ENCODE measurements at regions not wholly inside any gene's neighbourhood (a gene's known extent, or its start where the extent isn't known, plus 50 kb on each side); places are given as distances from the start of the nearest gene placed in this dataset.

GRCh38 chr13:50303963-50304721 lies 288.9 kb downstream of the KCNRG start:
- H3K9me3 ChIP-seq (ENCODE audit: low read length), result 0 out of 2 replicates have a peak, but pooled peaks cover 3% of the 10 kb centered on the region
- TF ChIP-seq EZH2 (IDR thresholded peaks at IDR 0.05; ENCODE audit: borderline replicate concordance, low read length), result no peak
- TF ChIP-seq CTCF (IDR thresholded peaks at IDR 0.05; ENCODE audit: low read length), result no peak
- no peaks in the 10 kb centered on the region for H3K27me3 ChIP-seq (ENCODE audit: insufficient read depth, low read length)
- H3K27ac ChIP-seq (ENCODE audit: low read depth, low read length, poor library complexity, severe bottlenecking), result no peak overlapping the region
- H4K20me1 ChIP-seq (ENCODE audit: insufficient read depth, low read length), result no peaks in the 10 kb centered on the region
- H3K9me2 ChIP-seq (ENCODE audit: low read depth, low read length), result no peaks in the 10 kb centered on the region
- H3F3A ChIP-seq (ENCODE audit: insufficient read depth, low read length), result no peaks in the 10 kb centered on the region
- H3K79me2 ChIP-seq (ENCODE audit: insufficient read depth, low read length), result no peaks in the 10 kb centered on the region
- H3K4me2 ChIP-seq (ENCODE audit: low read length), result no peak overlapping the region
- H3K4me1 ChIP-seq (ENCODE audit: insufficient read depth, low read length, severe bottlenecking), result no peaks in the 10 kb centered on the region
- no peak overlapping the region for H3K4me3 ChIP-seq (ENCODE audit: low read depth, low read length, poor library complexity, severe bottlenecking)
- no peak overlapping the region for H2AFZ ChIP-seq (ENCODE audit: low read length)
- H3K36me3 ChIP-seq (ENCODE audit: insufficient read depth, low read length), result no peaks in the 10 kb centered on the region
- H3K9ac ChIP-seq (ENCODE audit: low read length), result no peak overlapping the region

- Histone ChIP-seq H3K79me2 (ENCODE audit: insufficient read depth, low read length) (no peaks in the 10 kb centered on the region), H3K9ac (ENCODE audit: low read length) (no peak overlapping the region)
- TF ChIP-seq EZH2 (IDR thresholded peaks at IDR 0.05; ENCODE audit: borderline replicate concordance, low read length), result no peak
- no peak for TF ChIP-seq CTCF (IDR thresholded peaks at IDR 0.05; ENCODE audit: low read length)
Measured at GRCh38 chr13:50306156-50306555, 290.9 kb downstream of the KCNRG start.

GRCh38 chr13:50309318-50309717 lies 294.1 kb downstream of the KCNRG start:
- Histone ChIP-seq H3K4me3 (ENCODE audit: low read depth, low read length, poor library complexity, severe bottlenecking) (no peak overlapping the region), H3K9ac (ENCODE audit: low read length) (no peak overlapping the region), H3K36me3 (ENCODE audit: insufficient read depth, low read length) (no peaks in the 10 kb centered on the region), H4K20me1 (ENCODE audit: insufficient read depth, low read length) (no peaks in the 10 kb centered on the region), H3K27me3 (ENCODE audit: insufficient read depth, low read length) (no peaks in the 10 kb centered on the region), H3K9me2 (ENCODE audit: low read depth, low read length) (no peaks in the 10 kb centered on the region), H3K9me3 (ENCODE audit: low read length) (0 out of 2 replicates have a peak, but pooled peaks cover 3% of the 10 kb centered on the region), H3K79me2 (ENCODE audit: insufficient read depth, low read length) (no peaks in the 10 kb centered on the region), H3F3A (ENCODE audit: insufficient read depth, low read length) (no peaks in the 10 kb centered on the region), H3K27ac (ENCODE audit: low read depth, low read length, poor library complexity, severe bottlenecking) (no peak overlapping the region), H3K4me2 (ENCODE audit: low read length) (no peak overlapping the region), H3K4me1 (ENCODE audit: insufficient read depth, low read length, severe bottlenecking) (peaks cover 11% of the 10 kb centered on the region), H2AFZ (ENCODE audit: low read length) (no peak overlapping the region)
- TF ChIP-seq EZH2 (IDR thresholded peaks at IDR 0.05; ENCODE audit: borderline replicate concordance, low read length), result no peak
- TF ChIP-seq CTCF (IDR thresholded peaks at IDR 0.05; ENCODE audit: low read length), result no peak

More at GRCh38 chr13:50306156-50306555, 290.9 kb downstream of the KCNRG start:
- no peaks in the 10 kb centered on the region for H3K9me2 ChIP-seq (ENCODE audit: low read depth, low read length)
- no peaks in the 10 kb centered on the region for H3F3A ChIP-seq (ENCODE audit: insufficient read depth, low read length)
- H3K27ac ChIP-seq (ENCODE audit: low read depth, low read length, poor library complexity, severe bottlenecking), result no peak overlapping the region
- H3K4me3 ChIP-seq (ENCODE audit: low read depth, low read length, poor library complexity, severe bottlenecking), result no peak overlapping the region
- no peak overlapping the region for H2AFZ ChIP-seq (ENCODE audit: low read length)
- H3K4me2 ChIP-seq (ENCODE audit: low read length), result no peak overlapping the region
- H3K4me1 ChIP-seq (ENCODE audit: insufficient read depth, low read length, severe bottlenecking), result peaks cover 11% of the 10 kb centered on the region
- H3K9me3 ChIP-seq (ENCODE audit: low read length), result 0 out of 2 replicates have a peak, but pooled peaks cover 3% of the 10 kb centered on the region
- no peaks in the 10 kb centered on the region for H3K36me3 ChIP-seq (ENCODE audit: insufficient read depth, low read length)
- H3K27me3 ChIP-seq (ENCODE audit: insufficient read depth, low read length), result no peaks in the 10 kb centered on the region
- H4K20me1 ChIP-seq (ENCODE audit: insufficient read depth, low read length), result no peaks in the 10 kb centered on the region

Measured in OCI-LY1 (cell line).